HG02885 (cell line): ENCODE measurements at regions not wholly inside any gene's neighbourhood (a gene's known extent, or its start where the extent isn't known, plus 50 kb on each side); places are given as distances from the start of the nearest gene placed in this dataset.
"Not testable (repeated sequence)": the region's sequence is repeated elsewhere in the genome, so short reads cannot be mapped to it uniquely, and the experiment has no call there.

Experiments
- ATAC-seq: cut with Tn5 transposase; IDR thresholded peaks from one replicate; pipeline ENCODE4 v1.9.1; 2021; ENCODE audit warnings: mild to moderate bottlenecking; ENCODE audit not compliant: unreplicated experiment, poor library complexity

- no peak for ATAC-seq
Measured at GRCh38 chr14:71414631-71415403, 507.6 kb downstream of the PCNX1 start.

GRCh38 chr14:71415404-71415690 lies 508.1 kb downstream of the PCNX1 start:
- no peak for ATAC-seq

- ATAC-seq, result no peak
Measured at GRCh38 chr14:71416392-71416791, 509.1 kb downstream of the PCNX1 start.

GRCh38 chr14:71418532-71419245 lies 511.4 kb downstream of the PCNX1 start:
- ATAC-seq, result no peak

GRCh38 chr14:71423481-71423880 lies 508.7 kb upstream of the RGS6 start:
- ATAC-seq, result no peak

GRCh38 chr14:71424941-71425340 lies 507.3 kb upstream of the RGS6 start:
- ATAC-seq, result no peak

GRCh38 chr14:71426001-71426400 lies 506.2 kb upstream of the RGS6 start:
- no peak for ATAC-seq

- no peak for ATAC-seq
Measured at GRCh38 chr14:71429902-71430301, 502.3 kb upstream of the RGS6 start.

GRCh38 chr14:71430321-71430677 lies 501.9 kb upstream of the RGS6 start:
- no peak for ATAC-seq

GRCh38 chr14:71430678-71431376 lies 501.4 kb upstream of the RGS6 start:
- no peak for ATAC-seq

- no peak for ATAC-seq
Measured at GRCh38 chr14:71432334-71433110, 499.7 kb upstream of the RGS6 start.

- ATAC-seq, result no peak
Measured at GRCh38 chr14:71433303-71433702, 498.9 kb upstream of the RGS6 start.

- not testable (repeated sequence) for ATAC-seq
Measured at GRCh38 chr14:71435641-71436040, 496.6 kb upstream of the RGS6 start.

GRCh38 chr14:71437870-71438269 lies 494.4 kb upstream of the RGS6 start:
- ATAC-seq, result no peak

- ATAC-seq, result no peak
Measured at GRCh38 chr14:71438684-71439083, 493.5 kb upstream of the RGS6 start.

- no peak for ATAC-seq
Measured at GRCh38 chr14:71441126-71441525, 491.1 kb upstream of the RGS6 start.

GRCh38 chr14:71444030-71444822 lies 488.0 kb upstream of the RGS6 start:
- ATAC-seq, result no peak

GRCh38 chr14:71448431-71449315 lies 483.6 kb upstream of the RGS6 start:
- no peak for ATAC-seq
